H9 (cell line): ENCODE measurements at regions not wholly inside any gene's neighbourhood (a gene's known extent, or its start where the extent isn't known, plus 50 kb on each side); places are given as distances from the start of the nearest gene placed in this dataset.

Experiments used
- DNase-seq: peaks from one replicate; pipeline ENCODE4 v3.0.0-alpha.2; 2017
- H2AFZ ChIP-seq: one replicate; pipeline ENCODE4 v1.6.1; 2013; ENCODE audit warnings: mild to moderate bottlenecking, low read length, control low read depth, moderate library complexity
- H2AK5ac ChIP-seq: 2 replicates; pipeline ENCODE4 v1.6.1; 2013; ENCODE audit warnings: low read length, control low read depth, mixed read lengths; ENCODE audit not compliant: insufficient read length
- H2BK120ac ChIP-seq: one replicate; pipeline ENCODE4 v1.6.1; 2013; ENCODE audit warnings: low read depth, mild to moderate bottlenecking, low read length, control low read depth, inconsistent platforms; ENCODE audit not compliant: poor library complexity, severe bottlenecking
- H2BK12ac ChIP-seq: 2 replicates; pipeline ENCODE4 v1.6.1; 2013; ENCODE audit warnings: low read length, control low read depth, mixed read lengths, low read depth; ENCODE audit not compliant: insufficient read length
- H2BK15ac ChIP-seq: 2 replicates; pipeline ENCODE4 v1.6.1; 2013; ENCODE audit warnings: low read depth, low read length, control low read depth
- H2BK20ac ChIP-seq: one replicate; pipeline ENCODE4 v1.6.1; 2013; ENCODE audit warnings: low read depth, mild to moderate bottlenecking, low read length, control low read depth, inconsistent platforms; ENCODE audit not compliant: poor library complexity, severe bottlenecking
- H2BK5ac ChIP-seq: 2 replicates; pipeline ENCODE4 v1.6.1; 2013; ENCODE audit warnings: low read length, control low read depth, mixed read lengths; ENCODE audit not compliant: insufficient read length
- H3K14ac ChIP-seq: 2 replicates; pipeline ENCODE4 v1.6.1; 2013; ENCODE audit warnings: low read length, control low read depth; ENCODE audit not compliant: insufficient read depth
- H3K18ac ChIP-seq: 2 replicates; pipeline ENCODE4 v1.6.1; 2013; ENCODE audit warnings: low read depth, mild to moderate bottlenecking, mixed read lengths, low read length, control low read depth; ENCODE audit not compliant: insufficient read length
- H3K23ac ChIP-seq: 2 replicates; pipeline ENCODE4 v1.6.1; 2013; ENCODE audit warnings: low read length, control low read depth, mixed read lengths, low read depth; ENCODE audit not compliant: insufficient read length
- H3K23me2 ChIP-seq: 2 replicates; pipeline ENCODE4 v1.6.1; 2013; ENCODE audit warnings: low read depth, mild to moderate bottlenecking, mixed read lengths, low read length, control low read depth; ENCODE audit not compliant: insufficient read length, poor library complexity, severe bottlenecking
- H3K27ac ChIP-seq: 2 replicates; pipeline ENCODE4 v1.5.1; 2013; ENCODE audit warnings: low read length, control low read depth, mixed read lengths, low read depth; ENCODE audit not compliant: insufficient read length
- H3K27me3 ChIP-seq: 2 replicates; pipeline ENCODE4 v1.6.1; 2013; ENCODE audit warnings: low read length, control low read depth, inconsistent platforms; ENCODE audit not compliant: insufficient read depth
- H3K4ac ChIP-seq: 2 replicates; pipeline ENCODE4 v1.6.1; 2013; ENCODE audit warnings: low read depth, mild to moderate bottlenecking, control low read depth, inconsistent platforms, low read length, moderate library complexity
- H3K4me1 ChIP-seq: 2 replicates; pipeline ENCODE4 v1.6.1; 2013; ENCODE audit warnings: low read length, control low read depth, inconsistent platforms; ENCODE audit not compliant: insufficient read depth
- H3K4me2 ChIP-seq: 2 replicates; pipeline ENCODE4 v1.6.1; 2013; ENCODE audit warnings: low read length, control low read depth, mixed read lengths; ENCODE audit not compliant: insufficient read length, insufficient read depth
- H3K56ac ChIP-seq: 2 replicates; pipeline ENCODE4 v1.6.1; 2013; ENCODE audit warnings: low read depth, mild to moderate bottlenecking, mixed read lengths, low read length, control low read depth; ENCODE audit not compliant: insufficient read length
- H3K79me1 ChIP-seq: 2 replicates; pipeline ENCODE4 v1.6.1; 2013; ENCODE audit warnings: low read depth, mild to moderate bottlenecking, moderate library complexity, low read length, control low read depth, inconsistent platforms; ENCODE audit not compliant: insufficient read depth, poor library complexity, severe bottlenecking
- H3K79me2 ChIP-seq: 2 replicates; pipeline ENCODE4 v1.6.1; 2013; ENCODE audit warnings: low read length, control low read depth, inconsistent platforms; ENCODE audit not compliant: insufficient read depth
- H3K9ac ChIP-seq: 2 replicates; pipeline ENCODE4 v1.6.1; 2013; ENCODE audit warnings: low read length, control low read depth, mixed read lengths; ENCODE audit not compliant: insufficient read length; ENCODE audit errors: extremely low read depth
- H3K9me3 ChIP-seq: one replicate; pipeline ENCODE4 v1.6.1; 2013; ENCODE audit warnings: low read depth, low read length, inconsistent platforms; ENCODE audit not compliant: control insufficient read depth
- H3T11ph ChIP-seq: one replicate; pipeline ENCODE4 v1.6.1; 2013; ENCODE audit warnings: mild to moderate bottlenecking, low read length, control low read depth, inconsistent platforms
- H4K20me1 ChIP-seq: one replicate; pipeline ENCODE4 v1.6.1; 2013; ENCODE audit not compliant: control insufficient read depth, insufficient read length, insufficient read depth
- H4K5ac ChIP-seq: 2 replicates; pipeline ENCODE4 v1.6.1; 2013; ENCODE audit warnings: low read depth, mild to moderate bottlenecking, mixed read lengths, low read length, control low read depth; ENCODE audit not compliant: insufficient read length
- H4K8ac ChIP-seq: replicated peaks from 2 replicates; pipeline ENCODE4 v1.6.1; 2013; ENCODE audit warnings: low read length, control low read depth, mixed read lengths, low read depth; ENCODE audit not compliant: insufficient read length
- H4K91ac ChIP-seq: 2 replicates; pipeline ENCODE4 v1.6.1; 2013; ENCODE audit warnings: low read depth, mild to moderate bottlenecking, moderate library complexity, mixed read lengths, low read length, control low read depth; ENCODE audit not compliant: insufficient read length
- H3K27ac Mint-ChIP-seq, 3 experiments: 2 replicates in 2 of 3; 3 replicates in 1 of 3; pipeline ENCODE4 v1.8.0; 2020 to 2021; ENCODE audit warnings: mixed read lengths in 3 of 3, mild to moderate bottlenecking in 1 of 3, moderate library complexity in 1 of 3
- H3K27me3 Mint-ChIP-seq: 2 replicates; pipeline ENCODE4 v1.8.0; 2021; ENCODE audit warnings: low read depth, mild to moderate bottlenecking, moderate library complexity, mixed read lengths
- H3K36me3 Mint-ChIP-seq, 3 experiments: 2 replicates in 2 of 3; 3 replicates in 1 of 3; pipeline ENCODE4 v1.8.0; 2020 to 2021; ENCODE audit warnings: low read depth in 3 of 3, mixed read lengths in 3 of 3; ENCODE audit not compliant: insufficient read depth in 1 of 3
- H3K4me1 Mint-ChIP-seq, 2 experiments: 2 replicates each; pipeline ENCODE4 v1.8.0; 2020; ENCODE audit warnings: mixed read lengths in 2 of 2
- H3K4me3 Mint-ChIP-seq, 2 experiments: 2 replicates in 1 of 2; 3 replicates in 1 of 2; pipeline ENCODE4 v1.8.0; 2020 to 2021; ENCODE audit warnings: mild to moderate bottlenecking in 2 of 2, mixed read lengths in 2 of 2, moderate library complexity in 1 of 2
- H3K9me3 Mint-ChIP-seq, 2 experiments: 2 replicates in 1 of 2; 3 replicates in 1 of 2; pipeline ENCODE4 v1.8.0; 2020; ENCODE audit warnings: mild to moderate bottlenecking in 2 of 2, mixed read lengths in 2 of 2, moderate library complexity in 1 of 2
- CTCF ChIP-seq: fragments of 200-600 bp; sonication (generic); conservative IDR thresholded peaks from 3 replicates; pipeline ENCODE4 v1.8.0; 2021; ENCODE audit warnings: antibody characterized with exemption, mild to moderate bottlenecking
- WGBS: extraction: QIAGEN DNeasy Blood & Tissue Kit; methylation state at CpG from one replicate; pipeline ENCODE4 v1.1.7; 2013; ENCODE audit warnings: missing lambda C conversion rate, low lambda C conversion rate, mixed read lengths; ENCODE audit not compliant: insufficient read length; ENCODE audit errors: extremely low coverage; 5-methylcytosine and 5-hydroxymethylcytosine counted together

GRCh38 chr4:38603652-38604051 is 60.3 kb upstream of the KLF3 start:
- Histone ChIP-seq H3K4me2 (no peak overlapping the region), H3K23me2 (no peaks in the 10 kb centered on the region), H3K4me1 (no peaks in the 10 kb centered on the region; the same call in 1 of the 2 replicates), H2AFZ (no peak overlapping the region), H4K91ac (no peak overlapping the region), H3K27me3 (no peaks in the 10 kb centered on the region), H3K9ac (no peak overlapping the region), H2BK20ac (no peak overlapping the region), H3K14ac (no peak overlapping the region), H3K23ac (no peak overlapping the region), H3K18ac (no peak overlapping the region), H3T11ph (no peak overlapping the region), H3K79me1 (no peaks in the 10 kb centered on the region), H2BK5ac (no peak overlapping the region), H2AK5ac (no peak overlapping the region), H3K56ac (no peak overlapping the region), H4K5ac (no peak overlapping the region), H3K4ac (no peak overlapping the region), H3K27ac (no peak overlapping the region), H4K8ac (no peak overlapping the region), H4K20me1 (no peaks in the 10 kb centered on the region), H3K9me3 (no peaks in the 10 kb centered on the region), H2BK12ac (no peak overlapping the region), H2BK15ac (no peak overlapping the region), H2BK120ac (no peak overlapping the region), H3K79me2 (no peaks in the 10 kb centered on the region)
- Mint-ChIP-seq H3K36me3 (no peaks in the 10 kb centered on the region), H3K27me3 (peaks cover 1% of the 10 kb centered on the region; the same call in 1 of the 2 replicates), H3K4me3 (no peak overlapping the region), H3K9me3 (no peaks in the 10 kb centered on the region), H3K27ac (no peak overlapping the region), H3K4me1 (peaks cover 20 to 24% of the 10 kb centered on the region in 2 experiments)
- no peak for DNase-seq
- no peak for TF ChIP-seq CTCF
- WGBS, result no CpG with 5 or more reads among the region's 6 CpGs
